Stimulated activated CD8-positive, alpha-beta memory T cell treated with anti-CD3 and anti-CD28 coated beads, Interleukin-12 subunit alpha, Interleukin-12 subunit beta, amount 100 ng/mL, for 4 hours (primary cell): ENCODE measurements at regions not wholly inside any gene's neighbourhood (a gene's known extent, or its start where the extent isn't known, plus 50 kb on each side); places are given as distances from the start of the nearest gene placed in this dataset.
A peak's percentile ranks its signal among the peaks of the same experiment; 100 is the strongest.

ENCODE experiments used
- DNase-seq: peaks from one replicate; pipeline ENCODE4 v3.0.0-alpha.2; 2020; ENCODE audit warnings: low read depth

GRCh38 chr1:5423109-5423508 lies 569.1 kb downstream of the NPHP4 start:
- DNase-seq: no peak

GRCh38 chr1:5419501-5419900 lies 572.7 kb downstream of the NPHP4 start:
- DNase-seq: no peak

GRCh38 chr1:5416518-5416917 lies 575.7 kb downstream of the NPHP4 start:
- DNase-seq: no peak

- DNase-seq: no peak
Observed at GRCh38 chr1:5415606-5416005, 576.6 kb downstream of the NPHP4 start.

- no peak for DNase-seq
Observed at GRCh38 chr1:5410652-5411051, 581.6 kb downstream of the NPHP4 start.

GRCh38 chr1:5408401-5408800 lies 583.8 kb downstream of the NPHP4 start:
- DNase-seq: no peak

GRCh38 chr1:5405263-5405662 lies 587.0 kb downstream of the NPHP4 start:
- no peak for DNase-seq

GRCh38 chr1:5404412-5405203 lies 587.6 kb downstream of the NPHP4 start:
- no peak for DNase-seq

- no peak for DNase-seq
Observed at GRCh38 chr1:5403935-5404334, 588.3 kb downstream of the NPHP4 start.

GRCh38 chr1:5402618-5403017 lies 589.6 kb downstream of the NPHP4 start:
- no peak for DNase-seq

GRCh38 chr1:5399771-5400170 lies 592.5 kb downstream of the NPHP4 start:
- DNase-seq: no peak

GRCh38 chr1:5396593-5396992 lies 595.6 kb downstream of the NPHP4 start:
- DNase-seq: no peak

- DNase-seq: no peak
Observed at GRCh38 chr1:5394111-5394510, 598.1 kb downstream of the NPHP4 start.

GRCh38 chr1:5393603-5394002 lies 598.6 kb downstream of the NPHP4 start:
- DNase-seq: no peak

- no peak for DNase-seq
Observed at GRCh38 chr1:5393146-5393545, 599.1 kb downstream of the NPHP4 start.

GRCh38 chr1:5391725-5392124 lies 600.5 kb downstream of the NPHP4 start:
- no peak for DNase-seq

- no peak for DNase-seq
Observed at GRCh38 chr1:5390504-5390903, 601.7 kb downstream of the NPHP4 start.

GRCh38 chr1:5389101-5389885 lies 602.9 kb downstream of the NPHP4 start:
- DNase-seq: peak; percentile 2

- DNase-seq: no peak
Observed at GRCh38 chr1:5388622-5389021, 603.6 kb downstream of the NPHP4 start.

- DNase-seq: no peak
Observed at GRCh38 chr1:5386371-5386770, 605.9 kb downstream of the NPHP4 start.

- no peak for DNase-seq
Observed at GRCh38 chr1:5385956-5386355, 606.3 kb downstream of the NPHP4 start.

GRCh38 chr1:5385096-5385799 lies 607.0 kb downstream of the NPHP4 start:
- DNase-seq: no peak

GRCh38 chr1:5381491-5381890 lies 610.7 kb downstream of the NPHP4 start:
- no peak for DNase-seq
